ENCODE measurements at regions not wholly inside any gene's neighbourhood (a gene's known extent, or its start where the extent isn't known, plus 50 kb on each side); places are given as distances from the start of the nearest gene placed in this dataset.
A peak's percentile ranks its signal among the peaks of the same experiment; 100 is the strongest.

DNA sequence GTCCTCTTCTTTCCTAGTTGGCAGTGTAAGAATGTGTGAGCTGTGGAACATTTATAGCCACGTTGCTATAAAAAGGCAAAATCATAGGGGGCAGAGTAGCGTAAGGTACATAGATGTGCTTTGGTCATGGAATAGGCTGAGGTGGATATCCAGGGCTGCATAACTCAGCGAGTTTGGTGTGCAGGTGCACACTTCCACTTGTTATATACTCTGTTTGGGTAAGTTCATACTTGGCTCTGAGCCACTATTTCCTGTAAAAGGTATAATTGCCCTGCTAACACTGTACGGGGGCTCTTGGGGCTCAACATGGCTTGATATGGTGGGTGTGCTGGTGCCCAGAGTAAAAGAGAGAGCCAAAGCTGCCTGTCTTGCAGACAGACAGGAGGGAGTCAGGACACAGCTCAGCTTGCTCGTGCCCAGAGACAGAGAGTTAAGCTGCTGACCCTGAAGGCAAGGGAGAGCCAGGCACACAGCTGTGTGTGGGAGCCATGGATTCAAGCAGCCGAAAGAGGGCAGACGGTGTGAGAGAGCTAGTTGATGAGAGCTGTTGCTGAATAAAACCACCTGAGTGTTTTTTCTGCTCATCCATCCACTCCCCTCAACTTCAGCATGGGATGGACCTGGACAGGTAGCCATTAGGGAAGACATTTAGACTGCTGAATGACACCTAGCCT is 126.7 kb downstream of the DKK1 start:
- no peak for DNase-seq (ENCODE audit: low read depth)

DNA sequence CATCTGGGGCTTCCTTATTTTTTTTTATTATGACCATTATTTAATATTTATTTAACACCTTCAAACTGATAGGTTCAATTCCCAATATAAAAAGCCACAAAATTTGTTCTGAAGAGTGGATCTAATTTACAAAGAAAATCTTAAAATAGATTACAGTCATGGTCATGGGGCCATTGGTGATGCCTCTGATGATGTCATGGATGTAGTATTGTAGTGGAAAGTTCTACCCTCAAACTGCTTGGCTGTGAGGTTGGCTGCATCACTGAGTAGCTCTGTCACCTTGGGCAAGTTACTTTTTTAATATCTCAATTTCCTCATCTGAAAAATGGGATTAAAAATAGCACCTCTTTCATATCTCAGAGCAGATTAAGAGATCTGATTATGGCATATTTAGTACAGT is 128.5 kb downstream of the DKK1 start:
- no peak for DNase-seq (ENCODE audit: low read depth)

DNA sequence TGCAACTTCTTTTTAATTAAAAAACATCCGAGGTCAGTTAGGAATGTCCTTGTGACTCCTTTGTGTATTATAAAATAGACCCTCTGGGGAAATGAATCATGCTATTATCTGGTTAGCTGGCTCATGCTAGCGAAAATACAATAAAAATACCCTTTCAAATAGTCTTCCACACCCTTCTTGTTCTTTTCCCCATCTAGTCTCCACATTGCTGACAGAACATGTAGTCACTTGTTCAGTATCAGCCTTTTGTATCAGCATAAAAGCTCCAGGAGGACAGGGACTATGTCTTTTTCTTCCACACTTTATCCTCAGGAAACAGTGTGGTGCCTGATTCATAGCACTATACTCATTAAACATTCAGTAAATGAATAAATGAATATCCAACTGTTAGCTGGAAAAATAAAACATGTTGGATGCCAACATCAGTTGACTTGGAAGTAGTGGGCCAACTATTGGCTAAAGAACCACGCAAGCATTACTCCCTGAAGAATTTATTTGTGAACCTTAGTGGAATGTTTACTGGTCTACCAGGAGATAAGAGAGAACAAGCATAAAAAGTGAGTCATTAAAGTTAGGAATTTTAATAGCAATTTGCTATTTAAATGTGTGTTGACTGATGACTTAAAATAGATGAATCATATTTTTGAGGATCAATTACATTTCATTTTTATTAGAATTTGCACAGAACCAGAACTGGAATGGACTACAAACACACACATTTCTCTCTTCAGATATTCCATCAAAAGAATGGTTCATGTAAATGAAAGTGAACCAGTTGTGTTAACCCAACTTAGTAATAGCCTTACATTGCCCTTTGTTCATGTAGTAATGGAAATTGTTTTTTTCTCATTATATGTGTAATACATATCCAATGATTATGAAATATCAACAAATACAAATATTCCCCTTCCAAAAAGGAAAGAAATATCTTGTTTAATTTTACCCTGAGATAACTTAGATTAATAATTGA is 129.6 kb downstream of the DKK1 start:
- peak; percentile 88 for DNase-seq (ENCODE audit: low read depth)

DNA sequence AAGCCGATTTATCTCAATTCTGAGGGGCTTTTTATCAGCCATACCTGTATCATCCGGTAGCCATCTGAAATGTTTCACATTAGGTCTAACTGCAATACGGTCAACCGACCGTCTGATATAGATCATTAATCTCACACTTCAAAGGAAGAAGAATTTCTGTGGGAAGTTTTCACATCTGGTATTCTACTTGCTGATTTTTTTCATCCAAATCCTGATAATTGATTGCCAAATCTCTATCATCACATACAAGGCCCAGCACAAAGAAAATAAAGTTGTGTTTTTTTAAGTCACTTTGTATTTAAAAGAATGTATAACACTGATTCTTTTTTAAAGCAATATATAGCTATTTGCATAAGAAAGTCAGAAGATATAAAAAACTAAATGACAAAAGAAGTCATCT is 132.3 kb downstream of the DKK1 start:
- DNase-seq (ENCODE audit: low read depth): no peak

DNA sequence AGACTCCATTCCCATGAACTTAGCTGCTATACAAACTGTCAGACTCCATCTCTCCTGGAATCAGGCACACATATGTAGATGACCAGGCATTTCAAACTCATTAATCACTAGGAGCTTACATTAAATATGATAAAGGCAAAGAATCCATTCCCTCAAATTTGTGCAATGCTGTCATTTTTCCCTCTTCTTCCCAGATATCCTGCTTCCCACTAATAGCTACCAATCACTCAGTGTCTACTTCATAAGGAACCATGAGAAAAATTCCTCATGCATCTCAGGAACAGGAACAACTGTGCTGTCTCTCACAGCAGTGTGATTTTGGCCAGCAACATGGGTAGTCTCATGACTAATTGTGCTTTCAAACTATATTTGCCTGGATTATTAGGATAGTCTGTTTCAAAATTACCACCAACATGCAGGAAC is 133.9 kb downstream of the DKK1 start:
- no peak for DNase-seq (ENCODE audit: low read depth)

DNA sequence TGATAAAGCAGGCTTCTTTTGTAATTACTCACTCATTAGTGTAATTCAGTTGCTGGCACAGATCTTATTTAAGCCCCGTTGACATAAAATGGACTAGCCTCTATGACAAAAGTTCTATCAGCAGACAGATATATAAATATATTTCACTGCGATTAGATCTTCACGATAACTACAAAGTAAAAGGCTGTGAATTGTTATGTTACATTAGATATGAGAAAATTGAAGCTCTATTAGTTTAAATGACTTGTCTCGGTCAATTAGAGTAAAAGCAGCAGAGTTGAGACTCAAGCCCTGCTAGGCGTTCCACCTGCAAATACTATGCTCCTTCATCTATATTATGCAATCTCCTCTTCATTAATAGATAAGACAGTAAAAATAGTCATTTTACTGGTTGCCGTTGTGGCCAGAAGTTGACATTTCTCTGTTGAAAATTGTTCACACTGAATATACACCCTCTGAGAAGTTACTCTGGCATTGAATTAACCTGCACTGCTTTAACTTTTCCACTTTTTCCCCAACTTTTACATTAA is 136.7 kb downstream of the DKK1 start:
- DNase-seq (ENCODE audit: low read depth): no peak

DNA sequence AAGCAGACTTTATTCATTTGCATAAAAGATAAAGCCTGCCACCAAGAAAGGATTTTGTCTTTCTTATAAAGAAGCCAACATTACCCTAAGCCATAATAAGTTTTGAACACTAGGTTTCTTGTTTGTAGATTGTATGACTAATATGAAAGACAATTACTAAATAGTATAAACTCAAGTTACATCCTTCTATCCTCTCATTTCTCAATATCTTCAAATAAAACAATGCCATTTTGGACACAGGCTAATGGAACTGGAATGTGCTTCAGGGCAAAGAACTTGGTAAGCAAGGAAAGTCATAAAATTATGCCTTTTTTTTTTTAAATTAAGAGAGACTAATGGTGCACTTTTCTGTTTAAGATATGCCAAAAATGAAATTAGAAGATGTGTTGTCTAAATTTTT is 137.7 kb downstream of the DKK1 start:
- DNase-seq (ENCODE audit: low read depth): peak; percentile 87

DNA sequence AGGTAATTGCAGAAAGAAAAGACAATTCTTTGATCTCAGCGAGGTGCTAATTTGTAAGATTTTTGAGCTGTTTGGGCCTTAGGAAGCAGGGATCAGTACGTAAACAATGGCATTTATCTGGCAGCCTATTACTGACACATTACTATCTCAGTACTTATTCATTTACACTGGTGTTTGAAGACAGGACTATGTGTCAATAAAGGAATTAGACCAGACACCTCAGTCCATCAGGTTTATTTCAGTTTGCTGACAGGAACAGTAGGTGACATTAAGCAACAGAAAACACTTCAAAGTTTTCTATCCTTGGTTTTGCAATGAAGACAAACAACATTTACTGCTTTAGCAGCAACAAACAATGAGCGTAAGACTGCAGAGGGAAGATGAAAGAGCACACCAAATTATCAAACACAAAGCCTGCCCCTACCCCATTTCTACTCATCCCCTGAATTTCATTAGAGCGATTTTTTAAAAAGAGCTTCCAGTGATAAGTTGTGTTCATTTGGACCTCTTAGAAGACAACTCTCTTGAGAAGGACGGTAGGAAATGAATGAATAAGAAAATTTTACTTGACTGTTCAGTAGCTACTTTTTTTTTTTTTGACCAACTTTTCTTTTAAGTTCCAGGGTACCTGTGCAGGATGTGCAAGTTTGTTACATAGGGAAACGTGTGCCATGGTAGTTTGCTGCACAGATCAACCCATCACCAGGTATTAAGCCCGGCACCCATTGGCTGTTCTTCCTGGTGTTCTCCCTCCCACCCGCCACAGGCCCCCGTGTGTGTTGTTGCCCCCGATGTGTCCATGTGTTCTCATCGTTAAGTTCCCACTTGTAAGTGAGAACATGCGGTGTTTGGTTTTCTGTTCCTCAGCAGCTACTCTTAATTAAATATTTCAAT is 138.8 kb downstream of the DKK1 start:
- no peak for DNase-seq (ENCODE audit: low read depth)

DNA sequence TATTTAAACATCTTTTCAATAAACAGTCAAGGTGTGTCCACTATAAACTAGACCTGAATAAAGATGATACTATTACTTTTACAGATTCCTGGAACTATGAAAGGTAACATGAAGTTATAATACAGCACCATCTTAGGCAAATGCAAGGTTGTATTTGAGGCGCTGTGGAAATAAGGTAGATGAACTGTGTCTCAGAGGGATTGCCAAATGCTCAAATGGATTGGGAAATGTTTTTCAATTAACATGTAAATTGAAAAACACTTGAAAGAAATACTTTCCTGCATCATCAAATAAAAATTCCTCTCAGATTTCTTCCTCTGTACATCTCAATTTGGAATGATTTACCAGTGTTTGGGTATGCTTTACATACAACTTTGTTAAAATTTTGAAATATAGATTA is 139.4 kb downstream of the DKK1 start:
- peak; percentile 52 for DNase-seq (ENCODE audit: low read depth)

DNA sequence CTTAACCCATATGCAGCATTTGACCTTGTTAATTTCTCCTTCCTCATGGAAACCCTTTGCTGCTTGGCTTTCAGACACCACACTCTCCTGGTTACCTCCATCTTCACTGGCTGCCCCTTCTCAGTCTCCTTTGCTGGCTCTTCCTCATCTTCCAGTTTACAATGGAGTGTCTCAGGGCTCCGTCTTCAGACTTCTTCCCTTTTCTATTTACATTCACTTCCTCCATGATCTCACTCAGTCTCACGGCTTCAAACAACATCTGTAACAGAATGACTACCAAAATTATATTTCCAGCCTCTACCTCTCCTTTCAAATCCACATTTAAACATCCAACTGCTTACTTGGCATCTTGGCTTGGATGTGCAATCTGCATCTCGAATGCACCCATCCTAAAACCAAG is 140.4 kb downstream of the DKK1 start:
- no peak for DNase-seq (ENCODE audit: low read depth)

DNA sequence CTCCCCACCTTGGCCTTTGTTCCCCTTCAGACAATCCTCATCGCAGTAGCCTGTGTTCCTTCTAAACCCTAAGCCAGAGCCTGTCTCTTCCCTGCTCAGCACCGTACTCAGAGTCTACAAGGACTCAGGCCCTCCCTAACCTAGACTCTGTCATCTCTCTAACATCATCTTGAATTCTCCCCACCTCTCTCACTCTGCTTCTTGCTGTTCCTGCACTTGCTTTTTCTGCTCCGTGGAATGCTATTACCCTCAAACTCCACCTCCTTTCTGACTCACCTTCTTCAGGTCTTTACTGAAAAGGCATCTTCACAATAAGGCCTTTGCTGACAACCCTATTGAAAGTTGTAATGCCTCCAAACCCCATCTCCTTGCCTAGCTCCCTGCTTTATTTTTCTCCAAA is 141.0 kb downstream of the DKK1 start:
- peak; percentile 61 for DNase-seq (ENCODE audit: low read depth)

DNA sequence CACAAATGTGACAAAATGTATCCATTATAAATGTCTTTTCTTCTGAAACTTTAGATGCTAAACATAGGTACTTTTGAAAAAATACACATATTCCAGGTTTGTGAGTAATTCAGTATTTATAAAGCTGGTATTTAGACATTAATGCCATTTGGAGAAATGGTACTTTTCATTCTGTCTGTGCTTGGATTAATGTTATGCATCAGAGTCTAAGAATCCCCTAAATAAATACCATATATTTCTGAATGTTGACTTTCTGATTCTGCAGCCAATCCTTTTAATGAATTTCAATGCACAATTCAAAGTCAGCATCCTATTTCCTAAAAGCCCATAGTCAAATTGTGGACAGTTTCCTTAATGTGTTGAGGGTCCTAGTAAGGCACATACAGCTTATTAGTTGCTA is 145.0 kb downstream of the DKK1 start:
- no peak for DNase-seq (ENCODE audit: low read depth)

DNA sequence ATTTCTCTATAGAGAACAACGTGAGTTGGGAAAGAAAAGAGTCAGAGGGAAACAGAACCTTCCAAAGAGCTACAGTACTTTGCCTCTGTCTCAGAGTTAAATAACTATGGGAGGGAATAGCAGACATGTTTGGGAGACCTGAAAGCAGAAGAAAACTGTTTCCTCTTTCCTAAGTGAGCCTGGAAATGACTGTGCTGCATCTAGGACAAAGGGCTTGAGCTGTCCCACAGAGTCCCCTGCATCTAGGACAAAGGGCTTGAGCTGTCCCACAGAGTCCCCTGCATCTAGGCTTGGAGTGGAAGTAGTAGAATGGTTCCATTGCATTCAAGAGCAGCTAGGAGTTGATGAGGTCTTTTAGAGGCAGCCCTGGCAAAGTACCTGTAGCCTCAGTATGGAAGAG is 149.7 kb downstream of the DKK1 start:
- no peak for DNase-seq (ENCODE audit: low read depth)

DNA sequence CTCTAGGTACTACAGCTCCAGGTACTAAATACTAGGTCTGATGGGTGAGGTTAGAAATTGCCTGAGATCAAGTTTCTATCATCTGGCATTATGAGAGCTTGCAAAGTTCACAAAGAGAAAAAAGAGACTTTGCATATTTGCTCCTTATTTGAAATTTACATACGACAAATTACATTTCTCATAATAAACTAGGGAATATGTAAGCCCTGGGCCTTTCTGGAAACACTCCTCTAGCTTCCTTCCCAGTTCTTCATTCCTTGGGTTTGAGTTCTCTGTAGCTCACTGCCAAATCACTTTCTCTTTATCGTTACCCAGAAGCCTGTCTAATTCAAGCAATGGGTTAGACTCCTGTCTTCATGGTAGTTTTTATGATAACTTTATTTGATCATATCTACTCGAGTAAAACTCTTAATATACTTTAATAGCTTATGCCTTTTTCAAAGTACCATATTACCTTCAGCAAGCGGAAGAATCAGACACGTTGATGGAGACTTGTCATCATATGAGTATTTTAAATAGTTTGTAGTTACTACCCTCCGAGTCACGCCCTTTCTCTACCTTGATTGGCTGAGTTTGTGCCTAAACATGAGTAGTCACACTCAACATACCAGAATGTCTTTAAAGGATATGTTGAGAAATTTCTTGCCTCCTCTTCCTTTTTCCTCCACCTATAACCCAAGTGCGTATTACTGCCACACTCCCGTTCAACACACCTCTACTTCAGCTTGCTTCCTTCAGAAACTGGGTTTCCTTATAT is 150.5 kb downstream of the DKK1 start:
- no peak for DNase-seq (ENCODE audit: low read depth)

DNA sequence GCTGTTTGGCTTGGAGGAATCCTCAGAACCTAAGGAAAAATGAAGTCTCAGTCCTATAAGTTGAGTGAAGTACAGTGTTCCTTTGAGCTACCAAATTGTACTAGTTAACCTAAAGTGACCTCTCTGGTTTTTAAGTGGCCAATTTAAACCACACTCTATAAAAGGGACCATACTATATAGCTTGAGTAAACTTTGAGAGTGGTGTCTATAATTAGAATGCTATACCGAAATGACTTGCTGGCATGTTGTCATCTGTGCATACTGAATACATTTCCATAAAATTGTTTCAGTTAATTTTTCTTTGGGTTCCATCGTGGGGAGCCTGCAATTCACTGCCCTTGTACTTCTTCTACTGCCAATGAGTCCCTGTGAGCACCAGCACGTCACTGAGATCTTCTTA is 151.1 kb downstream of the DKK1 start:
- no peak for DNase-seq (ENCODE audit: low read depth)

DNA sequence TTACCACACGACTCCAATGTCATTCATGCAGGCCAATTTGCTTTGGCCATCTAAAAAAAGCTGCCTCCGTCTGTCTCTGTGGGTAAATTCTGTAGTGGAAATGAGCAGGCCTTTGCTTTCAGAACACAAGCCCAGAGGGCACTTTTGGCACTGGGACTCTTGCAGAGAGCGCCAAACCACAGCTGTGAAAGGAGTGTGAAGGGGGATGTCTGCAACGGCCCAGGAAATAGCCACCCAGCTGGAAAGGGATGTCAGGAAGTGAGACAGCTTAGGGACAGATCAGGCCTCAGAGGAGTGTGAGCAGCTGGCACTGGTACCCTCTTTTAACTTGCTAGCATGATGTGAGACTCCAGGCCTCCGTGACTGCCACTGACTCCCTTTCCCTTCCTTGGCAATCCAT is 152.4 kb downstream of the DKK1 start:
- no peak for DNase-seq (ENCODE audit: low read depth)

DNA sequence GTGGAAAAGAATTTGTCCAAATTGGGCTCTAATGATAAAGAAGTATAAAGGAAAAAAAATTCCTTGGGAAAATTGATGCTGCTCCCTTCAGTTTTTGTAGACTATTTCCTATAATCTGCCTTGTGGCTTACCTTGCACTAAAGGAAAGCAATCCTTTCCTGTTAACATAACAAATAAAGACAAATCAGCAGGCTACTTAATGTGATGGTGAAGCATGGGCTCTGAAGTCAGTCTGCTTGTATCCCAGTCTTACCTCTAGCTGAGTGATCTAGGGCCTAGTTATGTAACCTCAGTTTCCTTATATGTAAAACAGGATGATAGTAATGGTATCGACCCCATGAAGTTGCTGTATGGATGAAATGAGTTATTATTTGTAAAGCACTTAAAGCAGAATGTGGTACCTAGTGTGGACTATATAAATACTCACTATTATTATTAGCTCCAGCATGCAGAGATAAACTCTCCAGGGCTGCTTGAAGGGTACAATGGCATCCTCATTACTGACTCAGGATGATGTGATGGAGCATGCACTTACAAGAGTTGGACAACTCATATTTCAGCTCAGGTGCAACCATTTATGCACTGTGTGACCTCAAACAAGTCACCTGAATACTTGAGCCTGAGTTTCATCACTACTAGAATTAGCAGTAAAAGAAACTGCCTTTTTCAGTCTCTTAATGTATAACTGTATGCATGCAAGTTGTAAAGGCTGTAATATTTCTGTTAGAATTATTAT is 156.1 kb downstream of the DKK1 start:
- no peak for DNase-seq (ENCODE audit: low read depth)

DNA sequence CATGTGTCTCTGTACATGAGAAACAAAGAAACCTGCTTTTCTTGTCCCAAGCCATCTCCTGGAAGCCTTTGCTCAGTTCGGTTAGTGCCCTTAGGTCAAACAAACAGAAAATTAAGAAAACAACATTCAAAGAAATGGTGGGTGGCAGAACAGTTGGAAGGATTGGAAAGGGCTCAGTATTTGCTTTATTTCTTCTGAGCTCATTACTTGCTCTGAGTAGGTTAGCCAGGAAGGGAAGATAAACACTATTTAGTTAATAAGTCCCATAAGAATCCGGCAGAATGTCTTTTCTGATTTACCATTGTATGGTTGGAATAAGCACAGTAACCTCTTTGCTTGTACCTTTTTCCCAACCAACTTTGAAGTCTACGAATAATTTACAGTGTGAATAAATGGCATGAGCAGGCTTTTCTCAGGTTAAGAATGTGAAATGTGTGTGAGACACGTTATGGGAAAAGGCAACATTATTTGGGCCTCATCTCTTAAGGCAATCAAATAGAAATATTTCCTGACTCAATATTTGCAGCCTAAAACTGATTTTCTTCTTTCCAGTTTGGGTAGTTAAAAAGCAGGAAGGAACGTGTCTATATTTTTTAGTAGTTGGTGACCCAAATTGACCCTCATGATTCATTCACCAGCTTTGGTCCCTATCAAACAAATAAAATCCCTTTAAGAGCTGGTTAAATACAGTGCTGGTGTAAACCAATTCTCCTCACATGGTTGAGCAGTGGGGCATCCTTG is 158.5 kb downstream of the DKK1 start:
- DNase-seq (ENCODE audit: low read depth): peak; percentile 90

DNA sequence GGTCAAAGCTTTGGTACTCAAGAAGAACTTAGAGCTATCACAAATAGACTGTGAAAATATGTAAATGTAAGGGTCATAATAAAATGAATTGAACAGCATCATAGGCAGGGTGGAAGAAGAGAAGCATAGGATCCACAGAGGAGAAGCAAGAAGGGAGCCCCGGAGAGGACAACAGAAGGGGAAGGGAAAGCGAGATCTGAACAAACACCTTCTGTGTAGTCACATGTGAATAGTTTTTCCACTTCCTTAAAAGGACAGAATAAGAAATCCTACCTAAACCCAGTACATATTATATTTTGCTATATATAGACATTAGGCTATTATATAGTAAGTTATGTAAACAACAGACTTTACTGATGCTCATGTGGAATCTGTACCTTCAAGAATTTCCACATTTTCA is 160.2 kb downstream of the DKK1 start:
- no peak for DNase-seq (ENCODE audit: low read depth)

DNA sequence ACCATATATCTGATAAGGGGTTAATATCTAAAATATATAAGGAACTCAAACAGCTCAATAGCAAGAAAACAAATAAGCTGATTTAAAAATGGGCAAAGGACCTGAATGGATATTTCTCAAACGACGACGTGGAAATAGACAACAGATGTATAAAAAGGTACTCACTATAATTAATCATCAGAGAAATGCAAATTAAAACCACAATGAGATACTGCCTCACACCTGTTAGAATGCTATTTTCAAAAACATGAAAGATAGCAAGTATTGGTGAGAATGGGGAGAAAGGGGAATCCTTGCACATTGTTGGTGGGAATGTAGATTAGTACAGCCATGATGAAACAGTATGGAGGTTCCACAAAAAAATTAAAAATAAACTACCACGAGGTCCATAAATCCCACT is 163.2 kb downstream of the DKK1 start:
- no peak for DNase-seq (ENCODE audit: low read depth)
